Lower leg skin (tissue), 4 donors: ENCODE measurements at regions not wholly inside any gene's neighbourhood (a gene's known extent, or its start where the extent isn't known, plus 50 kb on each side); places are given as distances from the start of the nearest gene placed in this dataset.

Experiments used
- DNase-seq, 2 donors: peaks; one replicate each; pipeline ENCODE4 v3.0.0-alpha.2; 2019; ENCODE audit warnings: low spot score in 2 of 2
- H3K4me3 ChIP-seq: fragments of 200-600 bp; sonication (generic); 2 replicates; pipeline ENCODE4 v1.5.1; 2017; ENCODE audit warnings: mild to moderate bottlenecking, low read depth; ENCODE audit not compliant: poor library complexity, severe bottlenecking
- CTCF ChIP-seq, 3 donors: fragments of 450-650 bp; IDR thresholded peaks; one replicate each; pipeline ENCODE4 v1.5.1; 2016; ENCODE audit warnings: antibody characterized with exemption in 3 of 3, mild to moderate bottlenecking in 3 of 3, moderate library complexity in 2 of 3
- POLR2A ChIP-seq, 2 donors: fragments of 450-650 bp; IDR thresholded peaks; one replicate each; pipeline ENCODE4 v1.6.1; 2016 to 2017; ENCODE audit warnings: antibody characterized with exemption in 2 of 2, mild to moderate bottlenecking in 1 of 2, moderate library complexity in 1 of 2
- WGBS, 2 donors: methylation state at CpG; one replicate each; pipeline ENCODE4 v1.1.5; 2018; 5-methylcytosine and 5-hydroxymethylcytosine counted together
- intact Hi-C: fragments of 100-400 bp; cut with DNase I; formaldehyde crosslinking; loops from one replicate; pipeline ENCODE4 v1.15.0; 2023; ENCODE audit warnings: low total_unique reads

- TF ChIP-seq CTCF (IDR thresholded peaks at IDR 0.05) (no peak), POLR2A (IDR thresholded peaks at IDR 0.05) (no peak)
- 59 to 66% methylated on average over 1 of the region's 1 CpG for WGBS, 2 donors
- DNase-seq: no peak
- intact Hi-C loops: no loop called here
- H3K4me3 ChIP-seq: no peak overlapping the region
Measured at GRCh38 chr21:27129215-27129614, 162.3 kb upstream of the ADAMTS5 start.

GRCh38 chr21:27126140-27126539, 159.3 kb upstream of the ADAMTS5 start:
- no peak overlapping the region for H3K4me3 ChIP-seq
- WGBS, 2 donors: 74 to 83% methylated on average over 4 of the region's 4 CpGs
- TF ChIP-seq POLR2A (IDR thresholded peaks at IDR 0.05) (no peak), CTCF (IDR thresholded peaks at IDR 0.05) (no peak)
- intact Hi-C loops: no loop called here
- no peak for DNase-seq

- H3K4me3 ChIP-seq: no peak overlapping the region
- intact Hi-C loops: no loop called here
- DNase-seq: no peak
- TF ChIP-seq CTCF (IDR thresholded peaks at IDR 0.05) (no peak), POLR2A (IDR thresholded peaks at IDR 0.05) (no peak)
Measured at GRCh38 chr21:27122686-27123085, 155.8 kb upstream of the ADAMTS5 start.

- no peak for TF ChIP-seq POLR2A (IDR thresholded peaks at IDR 0.05)
- no peak for TF ChIP-seq CTCF (IDR thresholded peaks at IDR 0.05)
- intact Hi-C loops: no loop called here
- no peak for DNase-seq
- no peak overlapping the region for H3K4me3 ChIP-seq
- 55 to 74% methylated on average over 2 of the region's 2 CpGs for WGBS, 2 donors
Measured at GRCh38 chr21:27114111-27114510, 147.2 kb upstream of the ADAMTS5 start.

GRCh38 chr21:27112186-27112585, 145.3 kb upstream of the ADAMTS5 start:
- intact Hi-C loops: no loop called here
- no peak overlapping the region for H3K4me3 ChIP-seq
- TF ChIP-seq CTCF (IDR thresholded peaks at IDR 0.05): no peak
- no peak for TF ChIP-seq POLR2A (IDR thresholded peaks at IDR 0.05)
- DNase-seq: no peak

- whole genome bisulfite sequencing, 2 donors: 45 to 68% methylated on average over 2 of the region's 2 CpGs
- no peak for TF ChIP-seq POLR2A (IDR thresholded peaks at IDR 0.05)
- TF ChIP-seq CTCF (IDR thresholded peaks at IDR 0.05): no peak
- intact Hi-C loops: no loop called here
- DNase-seq: no peak
- no peak overlapping the region for H3K4me3 ChIP-seq
Measured at GRCh38 chr21:27110956-27111355, 144.1 kb upstream of the ADAMTS5 start.
